ENCODE measurements at regions not wholly inside any gene's neighbourhood (a gene's known extent, or its start where the extent isn't known, plus 50 kb on each side); places are given as distances from the start of the nearest gene placed in this dataset.

- TF ChIP-seq ZNF24 (IDR thresholded peaks at IDR 0.05), result no peak
- no peak for TF ChIP-seq ESRRA (IDR thresholded peaks at IDR 0.05; ENCODE audit: low read length)
- no peak for TF ChIP-seq ZBTB4 (CRISPR knock-in tag; IDR thresholded peaks at IDR 0.05)
- no peak for TF ChIP-seq PRDM15 (CRISPR knock-in tag; IDR thresholded peaks at IDR 0.05)
- no peak for TF ChIP-seq MYC (IDR thresholded peaks at IDR 0.05; ENCODE audit: insufficient read depth, insufficient read length, insufficient replicate concordance, low read length, severe bottlenecking)
These were observed 724.5 kb upstream of the CNTN5 start (continued) for GRCh38 chr11:98296091-98296880.

Data from GM12878 (cell line).